HG03432 (cell line): ENCODE measurements at regions not wholly inside any gene's neighbourhood (a gene's known extent, or its start where the extent isn't known, plus 50 kb on each side); places are given as distances from the start of the nearest gene placed in this dataset.

Experiments used
- ATAC-seq: cut with Tn5 transposase; IDR thresholded peaks from one replicate; pipeline ENCODE4 v1.9.1; 2021; ENCODE audit warnings: mild to moderate bottlenecking, moderate library complexity; ENCODE audit not compliant: unreplicated experiment

DNA sequence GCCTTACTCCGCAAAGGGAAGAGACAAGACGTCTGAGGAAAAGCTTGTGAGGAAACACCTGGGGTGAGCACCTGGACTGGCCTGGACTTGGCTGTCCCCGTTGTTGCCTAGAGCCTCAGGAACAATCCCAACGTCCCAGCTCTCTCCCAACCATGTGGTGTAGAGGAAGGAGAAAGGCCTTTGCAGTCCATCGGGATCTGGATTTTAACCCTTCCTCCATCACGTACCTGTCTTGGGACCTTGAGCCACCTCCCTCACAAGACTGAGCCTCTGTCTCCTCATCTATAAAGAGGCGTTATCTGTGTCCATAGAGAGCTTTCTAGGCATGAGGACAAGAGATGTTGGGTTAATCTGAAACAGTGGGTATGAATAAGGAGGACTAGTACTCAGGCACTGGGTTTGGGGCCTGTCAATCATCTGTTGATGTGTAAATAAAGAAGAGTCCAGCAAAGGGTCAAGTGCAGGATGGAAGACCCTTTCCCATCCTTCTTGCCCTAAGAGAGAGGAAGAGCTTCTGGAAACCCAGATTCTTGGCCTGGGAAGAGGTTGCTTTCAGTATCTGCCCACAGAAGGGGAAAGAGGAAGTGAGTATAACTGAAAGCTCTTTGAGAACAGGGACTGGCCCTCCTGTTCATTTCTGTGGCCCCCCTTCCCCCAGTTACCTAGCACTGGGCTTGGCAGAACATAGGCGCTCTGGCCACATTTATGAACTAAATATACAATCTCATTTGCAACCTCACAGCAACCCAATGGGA lies 137.1 kb downstream of the PJA1 start:
- ATAC-seq, result peak; percentile 94

- peak; percentile 46 for ATAC-seq
Measured at GRCh38 chrX:69027181-69028005, 137.9 kb downstream of the PJA1 start.

- ATAC-seq, result no peak
Measured at GRCh38 chrX:69025802-69026301, 139.4 kb downstream of the PJA1 start.

DNA sequence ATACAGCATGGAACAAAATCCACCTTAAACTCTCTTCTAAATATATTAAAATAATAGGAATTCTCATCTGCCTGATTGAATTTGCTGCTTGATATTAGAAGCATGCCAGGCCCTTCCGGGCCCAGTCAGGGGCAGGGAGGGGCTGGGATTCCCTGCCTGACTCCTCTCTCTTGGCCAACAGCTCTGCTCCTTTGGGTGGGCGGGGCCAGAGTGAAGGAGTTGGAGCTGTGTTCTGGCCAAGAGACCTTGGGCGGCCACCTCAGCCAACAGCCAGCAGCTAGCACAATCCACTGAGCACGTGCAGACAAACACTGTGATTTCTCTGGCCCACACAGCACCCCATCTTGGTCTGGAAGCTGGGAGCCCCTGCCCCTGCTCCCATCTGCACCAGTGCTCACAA lies 140.3 kb downstream of the PJA1 start:
- ATAC-seq, result no peak

- ATAC-seq, result no peak
Measured at GRCh38 chrX:69024161-69024736, 141.0 kb downstream of the PJA1 start.

DNA sequence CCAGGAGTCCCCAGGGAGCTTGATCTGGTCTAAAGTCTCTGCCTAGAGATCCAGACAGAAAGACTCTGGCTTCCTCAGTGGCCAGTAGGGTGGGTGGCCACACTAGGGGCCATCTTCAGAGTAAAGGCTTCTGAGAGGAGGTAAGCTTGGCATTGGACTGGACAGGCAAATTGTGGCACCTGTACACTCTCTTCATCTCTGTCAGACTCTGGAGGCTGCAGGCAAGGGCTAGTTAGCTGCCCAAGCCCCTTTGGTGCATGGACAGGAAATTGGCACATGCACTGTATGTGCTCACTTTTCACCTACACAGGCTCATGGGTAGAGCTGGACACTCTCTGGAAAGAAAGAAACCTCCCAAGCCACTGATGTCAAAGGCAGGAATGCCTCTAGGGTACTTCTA lies 142.8 kb downstream of the PJA1 start:
- no peak for ATAC-seq

DNA sequence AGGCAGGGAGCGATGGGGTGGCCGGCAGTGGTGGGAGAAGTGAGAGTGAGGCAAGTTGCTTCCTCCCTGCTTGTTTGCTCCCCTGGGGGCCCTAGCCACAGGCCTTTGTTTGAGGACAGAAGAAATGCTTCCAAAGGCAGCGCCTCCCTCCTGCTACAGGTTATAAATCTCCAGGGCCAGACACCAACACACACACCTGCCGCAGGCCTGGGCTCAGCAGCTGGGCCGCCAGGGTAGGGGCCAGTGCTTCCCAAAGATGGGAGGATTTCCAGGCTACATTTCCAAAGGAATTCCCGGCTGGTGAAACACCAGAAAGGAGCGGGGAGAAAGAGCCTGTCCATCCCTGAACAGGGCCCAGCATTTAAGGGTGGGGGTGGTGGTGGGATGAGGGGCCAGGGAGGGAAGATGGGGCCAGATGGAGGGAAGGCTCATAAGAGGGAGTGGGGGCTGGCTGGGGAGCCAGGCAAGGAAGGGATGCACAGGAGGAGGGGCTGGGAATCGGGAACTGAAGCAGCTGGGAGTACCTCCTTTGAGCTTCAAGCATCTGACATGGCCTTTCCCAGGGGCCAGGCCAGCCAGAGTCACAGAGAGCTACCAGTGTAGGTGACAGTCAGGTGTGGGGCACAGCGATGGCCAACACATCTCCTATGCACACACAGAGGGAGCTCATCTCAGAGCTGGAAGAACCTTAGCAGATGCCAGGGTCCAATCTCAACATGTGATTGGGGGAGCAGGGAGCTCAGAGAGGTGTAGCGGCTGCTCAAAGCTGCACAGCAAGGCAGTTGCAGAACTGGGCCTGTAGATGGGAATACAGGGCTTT lies 143.9 kb downstream of the PJA1 start:
- ATAC-seq, result no peak

GRCh38 chrX:69020316-69020715 lies 144.9 kb downstream of the PJA1 start:
- ATAC-seq, result no peak

- no peak for ATAC-seq
Measured at GRCh38 chrX:69019073-69019890, 146.0 kb downstream of the PJA1 start.

DNA sequence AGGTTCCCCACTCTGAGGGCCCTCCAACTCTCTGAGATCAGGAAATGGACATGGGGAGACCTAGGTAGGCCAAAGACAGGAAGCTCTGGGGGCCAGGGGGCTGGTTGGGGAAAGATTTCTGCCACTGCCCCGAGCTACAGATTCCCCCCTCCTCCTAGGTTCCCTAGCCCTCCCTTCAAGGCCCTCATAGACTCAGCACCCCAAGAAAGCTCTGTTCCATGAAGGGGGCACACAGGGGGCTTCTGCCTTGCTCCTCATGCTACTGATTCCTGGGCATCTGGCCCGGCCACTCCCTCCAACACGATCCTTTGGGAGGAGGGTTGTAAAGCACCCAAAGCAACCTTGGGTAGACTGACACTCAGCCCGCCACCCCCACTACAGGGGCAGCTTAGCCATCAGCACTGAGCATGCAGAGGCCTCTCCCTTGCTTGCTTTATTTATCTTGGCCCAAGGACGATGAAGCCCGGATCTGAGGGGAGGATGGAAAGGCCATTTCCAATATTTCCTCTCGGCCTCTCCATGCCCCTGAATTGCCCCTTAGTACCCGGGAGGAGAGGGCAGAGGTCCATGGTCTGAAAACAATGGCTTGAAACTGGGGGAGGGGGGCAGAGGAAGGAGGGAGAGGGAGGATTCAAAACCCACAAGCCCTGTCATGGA lies 146.7 kb downstream of the PJA1 start:
- ATAC-seq, result no peak

- no peak for ATAC-seq
Measured at GRCh38 chrX:69016293-69016941, 148.8 kb downstream of the PJA1 start.

- ATAC-seq, result no peak
Measured at GRCh38 chrX:69015564-69016292, 149.5 kb downstream of the PJA1 start.

DNA sequence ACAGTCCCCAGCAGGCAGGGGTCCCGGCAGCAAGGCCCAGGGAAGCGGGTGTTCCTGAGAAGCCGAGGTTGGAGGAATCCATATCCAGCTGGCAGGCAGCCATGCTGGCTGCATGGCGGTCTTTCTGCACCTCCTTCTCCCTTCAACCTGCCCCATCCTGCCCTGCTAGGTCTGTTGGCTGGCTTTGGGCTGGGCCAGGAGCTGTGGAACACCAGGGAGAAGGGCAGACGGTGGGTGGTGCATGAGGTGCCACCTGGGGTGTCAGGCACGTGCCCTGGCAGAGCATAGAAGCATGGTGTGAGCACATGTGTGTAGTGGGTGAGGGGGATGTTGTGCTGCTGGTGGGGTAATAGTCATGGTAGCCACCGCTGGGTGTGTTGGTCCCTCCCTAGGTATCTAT lies 150.1 kb downstream of the PJA1 start:
- no peak for ATAC-seq

DNA sequence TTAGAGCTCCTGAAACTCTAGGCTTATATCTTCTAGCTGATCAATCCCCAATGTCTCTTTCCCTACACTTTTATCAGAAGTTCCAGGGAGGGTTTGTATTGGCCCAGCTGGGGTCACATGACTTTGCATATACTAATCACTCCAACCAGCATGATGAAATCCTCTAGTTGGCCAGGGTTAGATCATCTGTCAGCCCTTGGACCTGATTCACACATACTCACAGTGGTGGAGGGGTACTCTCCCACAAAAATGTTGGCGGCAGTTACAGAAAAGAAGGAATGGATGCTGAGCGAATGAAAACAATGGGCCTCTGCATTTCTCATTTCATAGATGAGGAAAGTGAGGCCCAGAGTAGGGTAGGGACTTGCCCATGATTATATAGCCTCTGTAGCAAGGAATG lies 151.1 kb downstream of the PJA1 start:
- ATAC-seq, result no peak

DNA sequence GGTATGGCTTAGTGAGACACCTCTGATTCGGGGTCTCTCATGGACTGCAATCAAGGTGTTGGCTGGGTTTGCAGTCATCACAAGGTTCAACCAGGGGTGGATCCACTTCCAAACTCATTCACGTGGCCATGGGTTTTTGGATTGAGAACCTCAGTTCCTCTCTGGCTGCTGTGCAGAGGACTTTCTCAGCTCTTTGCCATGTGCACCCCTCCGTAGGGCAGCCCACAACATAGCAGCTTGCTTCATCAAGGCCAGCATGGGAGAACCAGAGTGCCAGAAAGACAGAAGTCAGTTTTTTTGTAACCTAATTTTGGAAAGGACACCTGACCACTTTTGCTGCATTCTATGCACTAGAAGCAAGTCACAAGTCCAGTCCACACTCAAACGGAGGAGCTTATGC lies 154.9 kb downstream of the PJA1 start:
- ATAC-seq, result no peak

GRCh38 chrX:69000877-69001276 lies 164.4 kb downstream of the PJA1 start:
- no peak for ATAC-seq

DNA sequence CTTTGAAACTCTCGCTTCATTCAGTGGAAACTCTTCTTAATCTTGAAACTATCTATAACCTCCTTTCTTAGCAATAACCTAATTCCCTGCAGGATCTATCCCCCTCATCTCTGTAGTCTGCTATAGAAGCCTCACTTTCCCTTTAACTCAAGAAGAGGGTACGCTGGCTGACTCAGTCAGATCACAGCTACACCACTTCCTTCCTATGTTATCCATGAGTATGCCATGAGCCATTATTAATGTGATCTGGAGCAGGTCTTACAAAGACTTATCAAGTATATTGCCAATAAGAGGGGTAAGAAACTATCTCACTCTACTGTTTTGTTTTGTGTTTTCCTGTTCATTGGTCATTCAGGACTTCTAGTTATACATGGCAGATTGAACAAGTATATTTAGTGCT lies 165.3 kb downstream of the PJA1 start:
- ATAC-seq, result no peak

DNA sequence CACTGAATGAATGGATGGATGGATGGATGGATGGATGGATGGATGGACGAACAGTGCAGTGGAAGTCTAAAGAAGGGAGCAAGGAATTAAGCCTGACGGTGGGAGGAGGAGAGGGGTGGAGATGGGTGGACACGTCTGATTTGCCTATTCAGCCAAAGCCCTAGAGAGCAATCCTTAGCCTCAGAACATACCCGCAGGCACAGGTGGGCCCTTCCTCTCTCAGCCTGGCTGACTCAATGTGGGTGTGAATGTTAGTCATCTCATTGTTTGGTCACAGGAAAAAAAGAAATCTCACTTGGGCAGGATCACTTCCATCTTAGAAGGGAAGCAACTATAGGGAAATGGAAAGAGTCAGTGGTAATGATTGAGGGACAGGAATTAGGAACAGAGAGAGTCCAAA lies 165.9 kb downstream of the PJA1 start:
- no peak for ATAC-seq
